ENCODE measurements at regions not wholly inside any gene's neighbourhood (a gene's known extent, or its start where the extent isn't known, plus 50 kb on each side); places are given as distances from the start of the nearest gene placed in this dataset.

- Histone ChIP-seq H3K4me3 (no peak overlapping the region), H3K27ac (no peak overlapping the region), H3K9me3 (peaks cover 5% of the 10 kb centered on the region; the same call in 2 of the 3 replicates), H3K4me1 (no peaks in the 10 kb centered on the region), H3K4me2 (no peak overlapping the region)
- no peak for TF ChIP-seq EHMT2 (IDR thresholded peaks at IDR 0.05; ENCODE audit: low read depth)
- TF ChIP-seq HOXA7 (CRISPR knock-in tag; IDR thresholded peaks at IDR 0.05): no peak
- TF ChIP-seq KDM5A (IDR thresholded peaks at IDR 0.05): no peak
- TF ChIP-seq, protein P1, sequence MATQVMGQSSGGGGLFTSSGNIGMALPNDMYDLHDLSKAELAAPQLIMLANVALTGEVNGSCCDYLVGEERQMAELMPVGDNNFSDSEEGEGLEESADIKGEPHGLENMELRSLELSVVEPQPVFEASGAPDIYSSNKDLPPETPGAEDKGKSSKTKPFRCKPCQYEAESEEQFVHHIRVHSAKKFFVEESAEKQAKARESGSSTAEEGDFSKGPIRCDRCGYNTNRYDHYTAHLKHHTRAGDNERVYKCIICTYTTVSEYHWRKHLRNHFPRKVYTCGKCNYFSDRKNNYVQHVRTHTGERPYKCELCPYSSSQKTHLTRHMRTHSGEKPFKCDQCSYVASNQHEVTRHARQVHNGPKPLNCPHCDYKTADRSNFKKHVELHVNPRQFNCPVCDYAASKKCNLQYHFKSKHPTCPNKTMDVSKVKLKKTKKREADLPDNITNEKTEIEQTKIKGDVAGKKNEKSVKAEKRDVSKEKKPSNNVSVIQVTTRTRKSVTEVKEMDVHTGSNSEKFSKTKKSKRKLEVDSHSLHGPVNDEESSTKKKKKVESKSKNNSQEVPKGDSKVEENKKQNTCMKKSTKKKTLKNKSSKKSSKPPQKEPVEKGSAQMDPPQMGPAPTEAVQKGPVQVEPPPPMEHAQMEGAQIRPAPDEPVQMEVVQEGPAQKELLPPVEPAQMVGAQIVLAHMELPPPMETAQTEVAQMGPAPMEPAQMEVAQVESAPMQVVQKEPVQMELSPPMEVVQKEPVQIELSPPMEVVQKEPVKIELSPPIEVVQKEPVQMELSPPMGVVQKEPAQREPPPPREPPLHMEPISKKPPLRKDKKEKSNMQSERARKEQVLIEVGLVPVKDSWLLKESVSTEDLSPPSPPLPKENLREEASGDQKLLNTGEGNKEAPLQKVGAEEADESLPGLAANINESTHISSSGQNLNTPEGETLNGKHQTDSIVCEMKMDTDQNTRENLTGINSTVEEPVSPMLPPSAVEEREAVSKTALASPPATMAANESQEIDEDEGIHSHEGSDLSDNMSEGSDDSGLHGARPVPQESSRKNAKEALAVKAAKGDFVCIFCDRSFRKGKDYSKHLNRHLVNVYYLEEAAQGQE (IDR thresholded peaks at IDR 0.05): no peak
- TF ChIP-seq RCOR1 (IDR thresholded peaks at IDR 0.05; ENCODE audit: low read depth, low read length): no peak
- TF ChIP-seq BHLHE40 (IDR thresholded peaks at IDR 0.05; ENCODE audit: low read depth, low read length): no peak
- TF ChIP-seq NPAS2 (CRISPR knock-in tag; IDR thresholded peaks at IDR 0.05; ENCODE audit: borderline replicate concordance): no peak
- TF ChIP-seq ZC3H11A (IDR thresholded peaks at IDR 0.05): no peak
- no peak for TF ChIP-seq MAZ (IDR thresholded peaks at IDR 0.05; ENCODE audit: borderline replicate concordance, low read depth, low read length)
- no peak for TF ChIP-seq RFX5 (IDR thresholded peaks at IDR 0.05)
- no peak for TF ChIP-seq CEBPB (IDR thresholded peaks at IDR 0.05)
- TF ChIP-seq RARB (CRISPR knock-in tag; IDR thresholded peaks at IDR 0.05): no peak
- TF ChIP-seq MAFK (IDR thresholded peaks at IDR 0.05; ENCODE audit: partially characterized antibody): no peak
- no peak for TF ChIP-seq ZSCAN20 (CRISPR knock-in tag; IDR thresholded peaks at IDR 0.05)
- no peak for TF ChIP-seq HDAC2 (IDR thresholded peaks at IDR 0.05)
- 65% methylated on average over 5 of the region's 5 CpGs for WGBS (ENCODE audit: missing lambda C conversion rate)
- ATAC-seq (no peak), FAIRE-seq (no peak), DNase-seq (ENCODE audit: low read depth in 1 of 2, low spot score in 1 of 2) (no peak)
- ChIA-PET CTCF (interaction anchor here (0.8 kb wide), 1 partner anchor 70 kb away, joined by 3 read pairs; no protein-coding TSS in a partner anchor), POLR2A (no interaction called here)
Observed at GRCh38 chr3:127385540-127385870, 97.7 kb upstream of the PRR20G start.

- H3K4me1 ChIP-seq: no peaks in the 10 kb centered on the region
- FAIRE-seq (no peak), ATAC-seq (no peak; a peak in 1 of 6 replicates), DNase-seq (ENCODE audit: low read depth in 1 of 2, low spot score in 1 of 2) (no peak)
- H3K9me3 ChIP-seq: peaks cover 5% of the 10 kb centered on the region; the same call in 2 of the 3 replicates
- no peak overlapping the region for H3K27ac ChIP-seq
- TF ChIP-seq NFE2L2 (conservative IDR thresholded peaks at IDR 0.05; ENCODE audit: low read length) (no peak), MAX (IDR thresholded peaks at IDR 0.05) (no peak), TFCP2L1 (CRISPR knock-in tag; IDR thresholded peaks at IDR 0.05) (no peak), CHD2 (IDR thresholded peaks at IDR 0.05; ENCODE audit: low read length, partially characterized antibody) (no peak), KDM1A (IDR thresholded peaks at IDR 0.05; ENCODE audit: low read depth) (no peak), NR3C1 (IDR thresholded peaks at IDR 0.05) (no peak), ZFP36 (IDR thresholded peaks at IDR 0.05; ENCODE audit: borderline replicate concordance, partially characterized antibody) (no peak), KDM5A (IDR thresholded peaks at IDR 0.05) (no peak), HEYL (CRISPR knock-in tag; IDR thresholded peaks at IDR 0.05) (no peak), EHMT2 (IDR thresholded peaks at IDR 0.05; ENCODE audit: low read depth) (no peak), POLR2A (IDR thresholded peaks at IDR 0.05; ENCODE audit: low read length) (no peak), CBX2 (IDR thresholded peaks at IDR 0.05; ENCODE audit: borderline replicate concordance, low read depth) (no peak), ZC3H11A (IDR thresholded peaks at IDR 0.05) (no peak), PHF8 (IDR thresholded peaks at IDR 0.05; ENCODE audit: borderline replicate concordance, low read depth) (no peak), RCOR1 (IDR thresholded peaks at IDR 0.05; ENCODE audit: low read depth, low read length) (no peak), TP53 (CRISPR knock-in tag; IDR thresholded peaks at IDR 0.05) (no peak), CBX8 (IDR thresholded peaks at IDR 0.05) (no peak), HOXA7 (CRISPR knock-in tag; IDR thresholded peaks at IDR 0.05) (no peak)
- TF ChIP-seq, protein P2, sequence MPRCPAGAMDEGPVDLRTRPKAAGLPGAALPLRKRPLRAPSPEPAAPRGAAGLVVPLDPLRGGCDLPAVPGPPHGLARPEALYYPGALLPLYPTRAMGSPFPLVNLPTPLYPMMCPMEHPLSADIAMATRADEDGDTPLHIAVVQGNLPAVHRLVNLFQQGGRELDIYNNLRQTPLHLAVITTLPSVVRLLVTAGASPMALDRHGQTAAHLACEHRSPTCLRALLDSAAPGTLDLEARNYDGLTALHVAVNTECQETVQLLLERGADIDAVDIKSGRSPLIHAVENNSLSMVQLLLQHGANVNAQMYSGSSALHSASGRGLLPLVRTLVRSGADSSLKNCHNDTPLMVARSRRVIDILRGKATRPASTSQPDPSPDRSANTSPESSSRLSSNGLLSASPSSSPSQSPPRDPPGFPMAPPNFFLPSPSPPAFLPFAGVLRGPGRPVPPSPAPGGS (IDR thresholded peaks at IDR 0.05): no peak
- CTCF ChIA-PET: interaction anchor here (0.8 kb wide), 1 partner anchor 71 kb away, joined by 3 read pairs; no protein-coding TSS in a partner anchor
- WGBS (ENCODE audit: missing lambda C conversion rate): 38% methylated on average over 10 of the region's 18 CpGs
- H3K4me3 ChIP-seq: no peak overlapping the region
- POLR2A ChIA-PET: no interaction called here
- H3K4me2 ChIP-seq: no peak overlapping the region
Observed at GRCh38 chr3:127384717-127385539, 97.1 kb upstream of the PRR20G start.
